ENCODE measurements at regions not wholly inside any gene's neighbourhood (a gene's known extent, or its start where the extent isn't known, plus 50 kb on each side); places are given as distances from the start of the nearest gene placed in this dataset.
"Not testable (repeated sequence)": the region's sequence is repeated elsewhere in the genome, so short reads cannot be mapped to it uniquely, and the experiment has no call there.

DNA sequence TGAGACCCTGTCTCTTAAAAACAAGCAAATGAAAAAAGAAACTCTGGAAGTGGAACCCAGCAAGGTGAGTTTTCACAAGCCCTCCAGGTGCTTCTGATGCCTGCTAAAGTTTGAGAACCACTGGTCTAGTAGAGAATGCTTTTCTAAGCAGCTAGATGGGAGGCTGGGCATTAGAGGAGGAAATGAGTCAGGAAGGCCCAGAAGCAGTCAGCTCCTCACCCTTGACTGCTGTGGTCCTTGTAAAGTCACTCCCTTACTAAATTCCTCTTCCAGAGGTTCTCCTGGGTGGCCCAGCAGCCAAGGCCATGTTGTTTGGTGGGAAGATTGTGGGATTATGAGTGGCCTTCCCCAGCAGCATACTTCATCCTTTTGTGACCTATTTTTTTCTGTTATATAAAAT lies 52.0 kb upstream of the FYN start:
- no peak for DNase-seq

DNA sequence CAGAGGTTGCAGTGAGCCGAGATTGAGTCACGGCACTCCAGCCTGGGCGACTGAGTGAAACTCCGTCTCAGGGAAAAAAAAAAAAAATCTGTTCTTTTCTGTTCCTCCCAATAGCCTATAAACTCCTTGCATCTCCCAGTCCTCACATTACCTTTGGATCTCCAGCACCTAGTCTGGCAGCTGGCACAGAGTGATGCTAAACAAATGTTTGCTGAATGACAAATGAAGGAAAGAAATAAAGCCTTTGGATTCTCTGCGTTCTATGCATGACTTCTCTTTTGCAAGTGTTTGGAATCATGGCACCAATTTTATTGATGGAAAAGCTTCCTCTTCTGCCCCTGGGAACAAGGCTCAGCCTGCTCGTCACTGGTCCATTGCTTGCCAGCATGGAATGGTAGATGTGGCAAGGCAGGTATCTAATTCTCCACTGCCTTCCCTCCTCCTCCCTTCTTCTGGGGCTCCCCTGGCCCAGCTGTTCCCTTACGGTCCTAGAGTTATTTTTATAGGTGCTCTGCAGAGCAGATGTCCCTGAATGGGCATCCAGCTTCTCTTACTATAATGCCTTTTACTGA lies 53.6 kb upstream of the FYN start:
- DNase-seq, result no peak

DNA sequence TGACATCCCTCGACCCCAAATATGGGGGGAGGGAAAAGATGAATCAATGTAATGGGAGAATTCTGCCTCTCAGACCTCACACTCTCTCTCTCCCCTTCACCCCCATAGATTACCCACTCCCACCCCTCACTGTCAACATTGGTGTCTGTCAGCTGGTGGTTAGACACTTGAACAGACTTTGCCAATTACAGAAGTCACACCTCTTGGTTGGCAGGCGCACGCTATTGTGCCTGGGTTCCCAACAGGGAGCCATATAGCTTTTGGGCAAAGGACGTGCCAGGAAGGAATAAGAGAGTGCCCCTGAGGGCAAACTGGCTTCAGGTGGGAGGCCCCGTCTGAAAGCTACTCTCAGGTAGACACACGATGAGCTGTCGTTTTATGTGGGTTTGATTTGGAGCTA lies 54.1 kb upstream of the FYN start:
- DNase-seq, result no peak

DNA sequence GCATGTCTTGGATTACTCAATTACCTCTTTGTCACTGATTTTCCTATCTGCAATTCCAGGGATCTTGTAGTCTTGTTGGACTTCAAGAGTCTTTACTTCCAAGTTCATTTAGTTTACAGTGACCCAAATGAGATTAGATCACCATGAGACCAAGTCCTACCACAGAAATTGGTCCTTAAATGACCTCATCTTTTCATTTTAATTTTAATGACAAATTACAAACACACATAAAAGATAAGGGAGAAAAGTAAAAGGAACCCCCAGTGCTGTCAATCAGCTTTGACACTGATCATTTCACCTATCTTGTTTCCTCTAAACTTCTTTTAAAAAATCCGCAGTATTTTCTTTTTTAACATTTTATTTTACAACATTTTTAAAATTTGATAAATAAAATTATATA lies 54.9 kb upstream of the FYN start:
- no peak for DNase-seq

- not testable (repeated sequence) for DNase-seq
These were observed 61.4 kb upstream of the FYN start for GRCh38 chr6:111934611-111935010.

DNA sequence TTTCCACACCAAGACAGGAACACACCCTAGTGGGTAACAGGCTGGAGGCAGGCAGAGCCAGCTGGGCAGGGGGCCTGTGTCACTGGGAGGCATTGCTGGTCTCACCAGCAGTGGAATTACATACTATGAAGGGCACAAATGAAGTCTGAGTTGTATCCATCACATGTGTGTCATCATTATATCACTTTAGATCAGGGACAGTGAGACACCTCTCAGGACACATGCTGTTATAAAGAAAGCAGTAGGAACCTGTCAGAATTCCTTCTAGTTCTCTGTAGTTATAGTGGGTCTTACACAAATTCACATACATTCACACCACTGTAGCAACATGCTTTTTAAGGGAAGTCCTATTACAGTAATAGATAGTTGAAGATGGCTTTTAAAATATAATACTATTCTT lies 63.5 kb upstream of the FYN start:
- DNase-seq, result no peak

DNA sequence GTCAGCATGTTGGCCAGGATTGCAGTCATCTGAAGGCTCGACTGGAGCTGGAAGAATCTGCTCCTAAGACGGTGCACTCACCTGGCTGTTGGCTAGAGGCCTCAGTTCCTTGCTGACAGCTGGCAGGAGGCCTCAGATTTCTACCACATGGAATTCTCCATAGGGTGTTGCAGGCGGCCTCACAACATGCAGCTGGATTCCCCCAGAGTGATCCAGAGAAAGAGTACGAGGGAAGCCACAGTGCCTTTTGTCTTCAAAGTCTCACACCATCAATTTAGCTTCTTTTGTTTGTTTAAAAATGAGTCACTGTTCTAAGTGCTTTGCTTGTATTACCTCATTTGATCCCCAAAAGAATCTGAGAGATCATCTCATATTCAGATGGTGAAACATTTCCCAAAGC lies 65.5 kb upstream of the FYN start:
- no peak for DNase-seq

DNA sequence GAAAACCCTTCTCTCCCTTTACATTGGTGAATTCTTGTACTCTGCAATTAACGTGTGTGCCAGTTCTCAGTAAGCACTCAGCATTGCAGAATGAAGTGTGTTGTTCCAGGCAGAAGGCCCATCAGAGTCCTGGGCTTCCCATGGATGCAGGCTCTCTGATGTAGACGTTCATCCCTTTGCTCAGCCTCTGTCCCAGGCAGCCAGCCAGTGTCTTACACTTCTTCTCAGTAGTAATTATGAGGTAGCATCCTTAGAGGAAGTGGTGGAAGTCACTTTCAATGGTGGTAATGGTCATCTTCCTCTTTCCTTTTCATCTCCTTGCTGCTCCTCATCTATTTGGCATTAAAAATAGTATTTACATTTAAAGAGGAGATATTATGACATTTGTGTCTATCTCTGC lies 66.7 kb upstream of the FYN start:
- DNase-seq, result no peak

- DNase-seq, result no peak
These were observed 67.5 kb upstream of the FYN start for GRCh38 chr6:111940801-111941200.

DNA sequence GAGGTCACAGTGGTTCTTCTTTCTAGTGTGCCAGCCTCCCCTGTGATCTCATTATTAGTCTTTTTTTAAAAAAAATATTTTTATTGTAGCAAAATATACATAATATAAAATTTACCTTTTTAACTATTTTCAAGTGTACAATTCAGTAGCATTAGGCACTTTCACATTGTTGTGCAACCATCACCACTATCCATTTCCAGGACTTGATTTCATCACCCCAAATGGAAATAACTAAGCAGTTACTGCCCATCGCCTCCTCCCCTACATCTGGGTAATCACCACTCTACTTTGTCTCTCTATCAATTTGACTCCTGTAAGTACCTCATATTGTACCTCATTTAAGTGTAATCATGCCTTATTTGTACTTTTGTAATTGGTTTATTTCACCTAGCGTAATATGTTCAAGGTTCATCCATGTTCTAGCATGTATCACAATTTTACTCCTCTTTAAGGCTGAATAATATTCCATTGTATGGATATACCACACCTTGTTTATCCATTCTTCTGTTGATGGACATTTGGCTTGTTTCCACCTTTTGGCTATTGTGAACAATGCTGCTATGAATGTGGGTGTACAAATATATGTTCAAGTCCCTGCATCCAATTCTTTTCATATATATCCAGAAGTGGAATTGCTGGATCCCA lies 68.6 kb upstream of the FYN start:
- DNase-seq, result no peak

DNA sequence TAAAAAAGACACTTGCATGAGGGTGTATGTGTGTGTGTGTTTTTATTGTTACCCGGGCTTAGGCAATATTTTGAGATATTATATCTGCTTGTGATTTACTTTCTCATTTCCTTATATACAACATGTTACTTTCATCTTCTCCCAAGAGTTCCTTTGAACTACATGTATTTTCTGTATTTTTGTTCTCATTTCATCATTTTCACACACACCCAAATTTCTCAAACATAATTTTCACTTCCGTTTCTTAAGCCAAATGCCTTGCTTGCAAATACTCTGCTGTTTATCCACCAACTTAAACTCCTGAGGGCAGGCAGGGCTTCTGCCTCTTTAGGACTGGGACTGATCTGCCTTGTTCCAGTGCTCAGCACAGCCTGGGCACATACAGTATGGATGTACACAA lies 69.3 kb upstream of the FYN start:
- DNase-seq, result no peak

DNA sequence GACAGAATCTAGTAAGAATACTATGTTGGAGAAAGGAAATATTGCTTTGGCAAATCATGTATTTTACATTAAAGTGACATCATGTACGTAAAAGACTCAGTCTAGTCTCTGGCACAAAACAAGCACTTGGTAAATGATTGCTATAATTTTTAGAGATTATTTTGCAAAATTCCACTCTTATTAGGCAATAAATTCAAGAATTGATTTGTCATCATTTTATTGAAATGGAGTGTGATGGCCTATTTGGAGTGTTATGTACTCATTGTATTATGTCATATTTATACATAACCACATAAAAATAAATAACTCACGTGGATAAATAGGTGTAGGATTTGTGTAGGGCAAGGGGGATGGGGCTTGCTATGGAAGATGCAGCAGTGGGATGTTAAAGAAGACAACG lies 70.0 kb upstream of the FYN start:
- no peak for DNase-seq

GRCh38 chr6:111943726-111944125 lies 70.5 kb upstream of the FYN start:
- no peak for DNase-seq

GRCh38 chr6:111944541-111944940 lies 71.3 kb upstream of the FYN start:
- DNase-seq, result no peak

GRCh38 chr6:111949546-111949945 lies 76.3 kb upstream of the FYN start:
- no peak for DNase-seq

- DNase-seq, result not testable (repeated sequence)
These were observed 76.7 kb upstream of the FYN start for GRCh38 chr6:111949984-111950383.

- DNase-seq, result no peak
These were observed 77.6 kb upstream of the FYN start for GRCh38 chr6:111950661-111951496.

DNA sequence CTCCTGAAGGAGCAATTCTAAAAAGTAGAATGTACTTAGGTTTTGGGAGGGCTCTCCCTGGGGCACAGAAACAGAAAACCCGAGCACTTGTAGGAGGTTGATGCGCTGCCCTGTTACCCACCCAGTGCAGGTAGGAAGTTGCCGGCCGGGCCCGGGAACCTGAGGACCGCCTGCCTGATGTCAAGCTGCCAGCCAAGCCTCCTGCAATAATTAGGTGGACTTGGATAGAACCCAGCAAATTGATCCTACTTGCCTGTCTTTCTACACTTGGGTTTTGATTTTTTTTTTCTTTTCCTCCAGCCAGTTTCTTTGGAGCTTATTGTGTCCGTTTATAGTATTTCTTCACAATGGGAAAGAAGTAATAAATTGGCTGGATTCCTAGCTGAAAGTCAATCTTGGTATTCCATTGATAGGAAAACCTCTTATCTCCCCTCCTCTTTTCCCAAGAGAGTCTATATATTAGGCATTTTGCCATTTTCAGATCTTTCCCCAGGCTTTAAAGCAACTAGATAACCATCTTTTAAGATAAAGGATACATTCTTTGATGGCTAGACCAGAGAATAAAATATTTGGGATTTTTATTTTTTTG lies 78.3 kb upstream of the FYN start:
- DNase-seq, result no peak

DNA sequence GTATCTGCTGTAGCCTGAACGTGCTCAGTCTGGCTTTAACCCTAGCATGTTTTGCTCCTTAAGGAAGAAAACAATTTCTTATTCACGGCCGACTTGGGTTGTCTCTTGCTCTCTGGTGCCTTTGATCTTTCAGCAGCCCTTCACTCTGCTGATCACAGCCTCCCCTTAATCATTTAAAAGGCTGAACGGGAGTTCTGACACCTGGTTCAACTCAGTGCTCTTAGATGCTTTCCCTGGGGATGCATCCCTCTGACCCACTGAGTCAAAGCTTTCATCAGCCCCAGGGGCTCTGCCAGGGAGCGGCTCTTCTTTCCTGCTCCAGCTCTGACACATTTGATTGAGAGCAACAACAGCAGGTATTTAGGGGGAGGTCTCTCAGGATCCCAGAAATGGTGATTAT lies 79.0 kb upstream of the FYN start:
- no peak for DNase-seq

DNA sequence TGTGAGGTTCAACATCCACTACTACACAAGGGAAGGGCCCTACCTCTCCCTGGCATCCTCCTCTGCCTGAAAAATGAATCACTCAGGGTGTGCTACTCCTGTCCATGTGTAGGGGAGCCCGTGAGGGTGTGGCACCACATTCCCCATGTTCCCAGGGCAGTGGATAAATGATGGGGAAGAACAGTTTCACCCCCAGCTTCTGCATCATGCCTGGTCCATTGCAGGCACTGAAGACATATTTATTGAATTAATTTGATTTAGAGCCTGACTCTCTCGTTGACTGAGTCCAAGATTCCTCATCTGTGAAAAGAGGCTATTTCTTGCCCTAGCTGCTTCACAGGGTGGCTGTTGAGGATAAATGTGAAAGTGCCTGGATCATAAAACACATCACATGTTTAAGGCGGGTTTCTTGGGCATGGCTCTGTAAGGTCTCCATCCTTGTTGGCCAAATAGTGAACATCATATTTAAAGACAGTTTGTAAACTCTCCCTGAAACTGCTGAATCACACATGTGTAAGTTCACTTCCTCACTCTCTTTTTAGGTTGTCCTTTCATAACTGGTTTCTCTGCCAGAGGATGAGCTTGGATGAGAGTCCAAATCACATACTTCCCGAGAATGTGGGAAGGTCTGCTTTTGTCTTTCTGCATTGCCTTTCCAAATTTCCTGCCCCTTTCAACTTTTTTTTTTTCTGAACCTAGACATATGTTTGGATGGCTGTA lies 79.7 kb upstream of the FYN start:
- DNase-seq, result no peak

DNA sequence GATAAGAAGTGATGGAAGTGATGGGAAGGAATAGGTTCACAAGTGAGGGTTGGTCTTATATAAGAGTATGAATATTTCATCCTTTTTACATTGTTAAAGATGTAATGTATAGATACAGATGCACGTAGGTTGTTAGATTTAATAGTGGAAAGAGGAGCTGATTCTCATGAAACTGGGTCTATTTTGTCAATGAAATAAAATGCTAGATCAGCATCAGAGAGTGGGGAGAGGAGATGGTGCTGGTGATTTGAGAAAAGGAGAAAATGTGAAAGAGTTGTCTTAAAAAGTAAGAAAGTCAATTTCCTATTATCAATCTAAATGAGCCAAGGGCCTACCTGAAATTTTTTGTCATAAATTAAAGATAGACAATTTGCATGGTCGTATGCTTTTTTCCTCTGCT lies 82.8 kb upstream of the FYN start:
- no peak for DNase-seq

DNA sequence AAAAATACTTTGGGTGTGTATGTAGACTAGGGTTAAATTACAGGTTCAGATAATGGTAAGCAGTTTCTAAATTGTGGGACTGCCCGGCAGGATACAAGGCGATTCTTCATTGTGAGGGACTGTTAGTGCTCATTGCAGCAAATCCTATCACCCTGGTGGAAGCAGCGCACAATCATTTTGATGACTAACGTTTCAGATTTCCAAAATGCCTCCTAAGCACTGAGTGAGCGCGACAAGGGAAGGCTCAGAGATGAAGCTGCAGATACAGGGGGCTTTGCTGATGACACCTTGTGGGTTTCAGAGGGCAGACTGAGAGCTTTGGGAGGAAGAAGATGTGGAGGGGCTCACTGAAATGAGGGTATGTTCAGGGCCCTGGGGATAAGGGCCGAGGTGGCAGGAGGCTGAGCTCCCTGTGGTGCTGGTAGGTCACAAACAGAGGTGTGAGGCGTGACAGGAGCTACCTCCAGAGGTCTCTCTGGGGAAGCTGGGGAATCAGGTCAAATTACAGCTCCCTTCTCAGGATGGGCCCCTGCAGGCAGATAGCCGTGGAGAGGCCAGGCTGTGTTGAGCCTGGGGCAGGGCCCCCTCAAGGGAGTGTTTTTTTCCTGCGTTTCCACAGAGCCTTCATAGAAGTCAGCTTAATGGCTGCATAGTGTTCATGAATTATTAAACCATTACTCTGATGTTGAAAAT lies 84.5 kb upstream of the FYN start:
- DNase-seq, result no peak

DNA sequence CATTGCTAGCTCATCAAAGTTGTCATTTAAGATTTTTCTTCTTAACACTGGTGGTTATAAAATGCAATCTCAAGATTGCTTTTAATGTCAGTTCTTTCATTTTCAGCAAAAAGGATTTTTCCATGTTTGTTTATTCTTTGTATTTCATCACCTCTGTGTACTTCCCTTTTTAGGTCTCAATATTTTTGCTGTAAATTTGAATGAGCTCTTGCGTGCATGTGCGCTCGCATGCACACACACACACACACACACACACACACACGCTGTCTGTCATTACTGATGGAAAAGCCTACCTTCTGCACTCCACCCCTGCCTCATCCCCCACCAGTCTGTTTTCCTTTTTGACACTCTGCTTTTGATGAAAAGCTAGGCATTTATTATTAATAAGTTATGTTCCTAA lies 85.3 kb upstream of the FYN start:
- DNase-seq, result peak in 1 of 2 donors; percentile 28

Measured in CD4-positive, alpha-beta T cell treated with Interleukin-1 beta for 1 hour (primary cell).